Adrenal gland (tissue), 5 donors: ENCODE measurements at regions not wholly inside any gene's neighbourhood (a gene's known extent, or its start where the extent isn't known, plus 50 kb on each side); places are given as distances from the start of the nearest gene placed in this dataset.

Source experiments
- CTCF ChIP-seq, 6 experiments: fragments of 450-650 bp in 4 of 6; fragments of 200-600 bp in 2 of 6; sonication (generic) in 1 of 6; IDR thresholded peaks; 1 replicate in 5 of 6; 2 replicates in 1 of 6; pipeline versions ENCODE4 v1.5.1 to v1.8.0; 2016 to 2021; ENCODE audit warnings: antibody characterized with exemption in 6 of 6, mild to moderate bottlenecking in 2 of 6, moderate library complexity in 1 of 6
- POLR2A ChIP-seq, 2 donors: fragments of 450-650 bp; IDR thresholded peaks; one replicate each; pipeline ENCODE4 v1.6.1; 2017; ENCODE audit warnings: antibody characterized with exemption in 2 of 2, mild to moderate bottlenecking in 2 of 2, moderate library complexity in 1 of 2
- donor health status: DM: no; HTN: no; CAD: no.

- TF ChIP-seq CTCF (IDR thresholded peaks at IDR 0.05) (no peak), POLR2A (IDR thresholded peaks at IDR 0.05) (no peak)
Measured at GRCh38 chr5:82405161-82405560, 127.0 kb upstream of the RPS23 start.
